ENCODE measurements at regions not wholly inside any gene's neighbourhood (a gene's known extent, or its start where the extent isn't known, plus 50 kb on each side); places are given as distances from the start of the nearest gene placed in this dataset.

GRCh38 chr5:103801681-103802080, 239.1 kb upstream of the NUDT12 start:
- DNase-seq: no peak
- no peak overlapping the region for H3K27ac Mint-ChIP-seq
- H3K4me3 Mint-ChIP-seq: no peak overlapping the region
- peaks cover 9% of the 10 kb centered on the region for H3K9me3 Mint-ChIP-seq
- no peak for TF ChIP-seq CTCF (IDR thresholded peaks at IDR 0.05)
- H3K36me3 Mint-ChIP-seq (ENCODE audit: low read depth): peaks cover 4% of the 10 kb centered on the region
- H3K4me1 Mint-ChIP-seq: peaks cover 12% of the 10 kb centered on the region
- H3K27me3 Mint-ChIP-seq (ENCODE audit: low read depth, poor library complexity): no peaks in the 10 kb centered on the region

GRCh38 chr5:103800741-103801495, 238.3 kb upstream of the NUDT12 start:
- Mint-ChIP-seq H3K4me1 (peaks cover 4% of the 10 kb centered on the region), H3K9me3 (peaks cover 9% of the 10 kb centered on the region), H3K27me3 (ENCODE audit: low read depth, poor library complexity) (no peaks in the 10 kb centered on the region), H3K4me3 (no peak overlapping the region), H3K27ac (no peak overlapping the region), H3K36me3 (ENCODE audit: low read depth) (peaks cover 4% of the 10 kb centered on the region)
- TF ChIP-seq CTCF (IDR thresholded peaks at IDR 0.05): no peak
- no peak for DNase-seq

GRCh38 chr5:103793595-103794182, 231.1 kb upstream of the NUDT12 start:
- no peak for DNase-seq
- Mint-ChIP-seq H3K9me3 (peaks cover 64% of the 10 kb centered on the region), H3K36me3 (ENCODE audit: low read depth) (peaks cover 29% of the 10 kb centered on the region), H3K4me3 (no peak overlapping the region), H3K27me3 (ENCODE audit: low read depth, poor library complexity) (no peaks in the 10 kb centered on the region), H3K4me1 (no peaks in the 10 kb centered on the region), H3K27ac (no peak overlapping the region)
- TF ChIP-seq CTCF (IDR thresholded peaks at IDR 0.05): no peak

GRCh38 chr5:103785569-103785968, 223.0 kb upstream of the NUDT12 start:
- no peak for DNase-seq
- Mint-ChIP-seq H3K4me3 (no peak overlapping the region), H3K36me3 (ENCODE audit: low read depth) (peaks cover 7% of the 10 kb centered on the region), H3K27ac (no peak overlapping the region), H3K27me3 (ENCODE audit: low read depth, poor library complexity) (no peaks in the 10 kb centered on the region), H3K4me1 (peaks cover 5% of the 10 kb centered on the region), H3K9me3 (peaks cover 18% of the 10 kb centered on the region)
- no peak for TF ChIP-seq CTCF (IDR thresholded peaks at IDR 0.05)

GRCh38 chr5:103783669-103784068, 221.1 kb upstream of the NUDT12 start:
- Mint-ChIP-seq H3K27ac (no peak overlapping the region), H3K4me1 (peaks cover 5% of the 10 kb centered on the region)

More at GRCh38 chr5:103783669-103784068, 221.1 kb upstream of the NUDT12 start:
- no peaks in the 10 kb centered on the region for H3K27me3 Mint-ChIP-seq (ENCODE audit: low read depth, poor library complexity)
- H3K36me3 Mint-ChIP-seq (ENCODE audit: low read depth): no peaks in the 10 kb centered on the region
- no peak for DNase-seq
- no peak overlapping the region for H3K4me3 Mint-ChIP-seq
- H3K9me3 Mint-ChIP-seq: peaks cover 3% of the 10 kb centered on the region
- no peak for TF ChIP-seq CTCF (IDR thresholded peaks at IDR 0.05)

All from nephron progenitor cell (in vitro differentiated cells).